C4-2B (cell line): ENCODE measurements at regions not wholly inside any gene's neighbourhood (a gene's known extent, or its start where the extent isn't known, plus 50 kb on each side); places are given as distances from the start of the nearest gene placed in this dataset.

Source experiments
- CTCF ChIP-seq: fragments of 450-650 bp; conservative IDR thresholded peaks from 2 replicates; pipeline ENCODE4 v1.5.1; 2017; ENCODE audit warnings: mild to moderate bottlenecking
- ZFX ChIP-seq: fragments of 450-650 bp; IDR thresholded peaks from 2 replicates; pipeline ENCODE4 v1.6.1; 2017

- TF ChIP-seq CTCF, result no peak
- TF ChIP-seq ZFX, result no peak
Measured at GRCh38 chr13:111550062-111550461, 229.6 kb downstream of the TEX29 start.
